Natural killer cell (primary cell): ENCODE measurements at regions not wholly inside any gene's neighbourhood (a gene's known extent, or its start where the extent isn't known, plus 50 kb on each side); places are given as distances from the start of the nearest gene placed in this dataset.

Experiments
- ATAC-seq, 3 donors: fragments of 150-1000 bp in 2 of 3; fragments of 200-7000 bp in 1 of 3; cut with Tn5 transposase; 1 replicate in 1 of 3; 2 replicates in 2 of 3; pipeline ENCODE4 v1.10.0; 2021; ENCODE audit warnings: mild to moderate bottlenecking in 2 of 3, moderate library complexity in 2 of 3
- DNase-seq, 2 donors: peaks; one replicate each; pipeline versions ENCODE4 v3.0.0 to v3.0.0-alpha.2; 2013 to 2021; ENCODE audit warnings: mixed read lengths in 1 of 2
- H3K27ac ChIP-seq: one replicate; pipeline ENCODE4 v1.5.1; 2013; ENCODE audit warnings: mild to moderate bottlenecking, low read length
- H3K27me3 ChIP-seq: one replicate; pipeline ENCODE4 v1.6.1; 2013; ENCODE audit warnings: low read length; ENCODE audit not compliant: control insufficient read depth, insufficient read depth
- H3K36me3 ChIP-seq: one replicate; pipeline ENCODE4 v1.6.1; 2013; ENCODE audit warnings: low read length; ENCODE audit not compliant: control insufficient read depth, insufficient read depth
- H3K4me1 ChIP-seq: one replicate; pipeline ENCODE4 v1.6.1; 2013; ENCODE audit warnings: low read length; ENCODE audit not compliant: control insufficient read depth, insufficient read depth
- H3K4me3 ChIP-seq: one replicate; pipeline ENCODE4 v1.5.1; 2013; ENCODE audit warnings: low read length
- H3K9me3 ChIP-seq: one replicate; pipeline ENCODE4 v1.6.1; 2013; ENCODE audit warnings: low read length; ENCODE audit not compliant: control insufficient read depth, insufficient read depth
- H3K27ac Mint-ChIP-seq, 2 donors: one replicate each; pipeline ENCODE4 v1.8.0; 2022; ENCODE audit warnings: mild to moderate bottlenecking in 2 of 2, mixed read lengths in 2 of 2, moderate library complexity in 1 of 2
- H3K27me3 Mint-ChIP-seq, 2 donors: one replicate each; pipeline ENCODE4 v1.8.0; 2022; ENCODE audit warnings: low read depth in 2 of 2, mixed read lengths in 2 of 2
- H3K36me3 Mint-ChIP-seq: one replicate; pipeline ENCODE4 v1.8.0; 2022; ENCODE audit warnings: mixed read lengths
- H3K4me1 Mint-ChIP-seq, 2 donors: one replicate each; pipeline ENCODE4 v1.8.0; 2022; ENCODE audit warnings: mixed read lengths in 2 of 2
- H3K4me3 Mint-ChIP-seq: one replicate; pipeline ENCODE4 v1.8.0; 2022; ENCODE audit warnings: mild to moderate bottlenecking, moderate library complexity, mixed read lengths
- H3K9me3 Mint-ChIP-seq, 2 donors: one replicate each; pipeline ENCODE4 v1.8.0; 2022; ENCODE audit warnings: mixed read lengths in 2 of 2
- CTCF ChIP-seq: fragments of 200-600 bp; IDR thresholded peaks from one replicate; pipeline ENCODE4 v1.8.0; 2022; ENCODE audit warnings: antibody characterized with exemption
- WGBS: methylation state at CpG from one replicate; pipeline ENCODE4 v1.1.7; 2013; ENCODE audit warnings: missing lambda C conversion rate; ENCODE audit not compliant: insufficient coverage; 5-methylcytosine and 5-hydroxymethylcytosine counted together
- intact Hi-C: fragments of 100-400 bp; cut with micrococcal nuclease; formaldehyde crosslinking; loops from one replicate; pipeline ENCODE4 v1.14.2; 2022

- intact Hi-C loops: no loop called here
- H3K4me3 ChIP-seq: no peak overlapping the region
- no peak for ATAC-seq
Observed at GRCh38 chr18:8969639-8970390, 132.7 kb upstream of the NDUFV2 start.

DNA sequence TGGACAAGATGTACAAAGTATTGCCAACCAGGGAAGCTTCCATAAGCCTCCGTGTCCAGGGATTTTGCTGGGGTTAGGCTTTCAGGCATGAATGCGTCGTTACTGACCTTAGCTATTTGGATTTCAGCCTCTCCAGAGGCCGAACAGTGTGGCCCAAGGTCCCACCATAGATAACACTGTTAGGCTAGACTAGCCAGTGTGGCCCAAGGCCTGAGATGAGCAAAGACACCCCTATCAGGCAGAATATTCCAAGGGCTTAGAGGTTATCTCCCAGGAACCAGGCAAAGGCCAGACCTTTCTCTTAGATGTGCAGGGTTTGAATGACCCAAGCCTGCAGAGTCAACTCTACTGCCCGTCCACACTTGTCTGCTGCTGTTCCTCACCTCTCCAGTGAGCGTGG lies 131.7 kb upstream of the NDUFV2 start:
- Mint-ChIP-seq H3K27ac (no peak overlapping the region), H3K36me3 (no peaks in the 10 kb centered on the region), H3K4me1 (no peaks in the 10 kb centered on the region), H3K4me3 (no peak overlapping the region), H3K27me3 (peaks cover 6 to 28% of the 10 kb centered on the region in 2 donors), H3K9me3 (no peaks in the 10 kb centered on the region)
- H3K27me3 ChIP-seq: no peaks in the 10 kb centered on the region
- H3K27ac ChIP-seq: no peak overlapping the region
- ATAC-seq (no peak), DNase-seq (no peak)
- TF ChIP-seq CTCF: no peak
- WGBS: 89% methylated on average over 6 of the region's 6 CpGs
- H3K9me3 ChIP-seq: no peaks in the 10 kb centered on the region
- H3K36me3 ChIP-seq: no peaks in the 10 kb centered on the region
- intact Hi-C loops: no loop called here
- no peak overlapping the region for H3K4me3 ChIP-seq
- H3K4me1 ChIP-seq: no peaks in the 10 kb centered on the region

More at GRCh38 chr18:8969639-8970390, 132.7 kb upstream of the NDUFV2 start:
- Mint-ChIP-seq H3K9me3 (no peaks in the 10 kb centered on the region), H3K4me1 (no peaks in the 10 kb centered on the region), H3K36me3 (no peaks in the 10 kb centered on the region), H3K4me3 (no peak overlapping the region), H3K27me3 (peaks cover 6 to 28% of the 10 kb centered on the region in 2 donors), H3K27ac (no peak overlapping the region)
- no peak for DNase-seq
- no peak for TF ChIP-seq CTCF
- Histone ChIP-seq H3K27me3 (no peaks in the 10 kb centered on the region), H3K4me1 (no peaks in the 10 kb centered on the region), H3K36me3 (no peaks in the 10 kb centered on the region), H3K9me3 (no peaks in the 10 kb centered on the region), H3K27ac (no peak overlapping the region)
- WGBS: 69% methylated on average over 3 of the region's 4 CpGs

- Mint-ChIP-seq H3K4me3 (no peak overlapping the region), H3K27me3 (peaks cover 4 to 28% of the 10 kb centered on the region in 2 donors), H3K27ac (no peak overlapping the region), H3K36me3 (no peaks in the 10 kb centered on the region), H3K4me1 (no peaks in the 10 kb centered on the region), H3K9me3 (no peaks in the 10 kb centered on the region)
- no peak overlapping the region for H3K4me3 ChIP-seq
- intact Hi-C loops: no loop called here
- 77% methylated on average over 7 of the region's 7 CpGs for WGBS
- H3K9me3 ChIP-seq: no peaks in the 10 kb centered on the region
- H3K27me3 ChIP-seq: no peaks in the 10 kb centered on the region
- DNase-seq: no peak
- no peak for ATAC-seq
- no peak for TF ChIP-seq CTCF
- no peaks in the 10 kb centered on the region for H3K36me3 ChIP-seq
- no peaks in the 10 kb centered on the region for H3K4me1 ChIP-seq
- H3K27ac ChIP-seq: no peak overlapping the region
Observed at GRCh38 chr18:8972116-8972515, 130.4 kb upstream of the NDUFV2 start.

DNA sequence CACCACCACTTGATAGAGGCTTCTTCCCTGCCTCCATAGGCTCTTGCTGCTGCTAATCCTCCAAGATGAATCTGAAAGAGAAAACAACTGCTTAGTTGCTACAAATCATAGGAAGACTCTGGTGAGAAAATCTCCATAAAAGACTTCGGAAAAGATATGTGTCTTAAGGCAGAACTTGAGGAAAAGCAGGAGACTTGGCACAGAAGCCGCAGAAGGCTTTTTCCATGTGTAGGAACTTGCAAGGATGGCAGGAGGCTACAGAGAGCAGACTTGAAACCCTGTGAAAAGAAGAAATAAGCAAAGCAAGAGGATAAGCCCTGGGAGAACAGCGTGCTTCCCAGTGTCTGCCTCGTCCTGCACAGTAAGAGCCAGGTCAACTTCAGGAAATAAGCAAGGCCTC lies 128.2 kb upstream of the NDUFV2 start:
- H3K36me3 ChIP-seq: no peaks in the 10 kb centered on the region
- no peaks in the 10 kb centered on the region for H3K27me3 ChIP-seq
- no peaks in the 10 kb centered on the region for H3K36me3 Mint-ChIP-seq
- ATAC-seq (no peak), DNase-seq (no peak)
- TF ChIP-seq CTCF: no peak
- no peak overlapping the region for H3K4me3 ChIP-seq
- H3K27ac ChIP-seq: no peak overlapping the region
- no peaks in the 10 kb centered on the region for H3K4me1 ChIP-seq
- H3K27ac Mint-ChIP-seq: no peak overlapping the region
- no peaks in the 10 kb centered on the region for H3K4me1 Mint-ChIP-seq
- 96% methylated on average over 4 of the region's 4 CpGs for WGBS
- intact Hi-C loops: no loop called here
- no peaks in the 10 kb centered on the region for H3K9me3 Mint-ChIP-seq
- no peaks in the 10 kb centered on the region for H3K9me3 ChIP-seq
- peaks cover 0 to 19% of the 10 kb centered on the region in 2 donors for H3K27me3 Mint-ChIP-seq
- H3K4me3 Mint-ChIP-seq: no peak overlapping the region
